Activated CD4-positive, alpha-beta T cell treated with anti-CD3 and anti-CD28 coated beads, Interleukin-10, Interleukin-2, amounts not matched to agents 100 ng/mL and 50 ng/mL, durations not matched to agents 16 hours and 8 hours (primary cell): ENCODE measurements at regions not wholly inside any gene's neighbourhood (a gene's known extent, or its start where the extent isn't known, plus 50 kb on each side); places are given as distances from the start of the nearest gene placed in this dataset.

Experiments
- DNase-seq: peaks from one replicate; pipeline ENCODE4 v3.0.0-alpha.2; 2020

GRCh38 chr6:82013561-82014530, 233.7 kb downstream of the IBTK start:
- DNase-seq: no peak

GRCh38 chr6:82006027-82006738, 241.4 kb downstream of the IBTK start:
- peak; percentile 34 for DNase-seq

- no peak for DNase-seq
Observed at GRCh38 chr6:82000551-82000950, 247.0 kb downstream of the IBTK start.

- no peak for DNase-seq
Observed at GRCh38 chr6:81999826-82000225, 247.3 kb upstream of the TENT5A start.

GRCh38 chr6:81999270-81999669, 246.8 kb upstream of the TENT5A start:
- no peak for DNase-seq

- DNase-seq: no peak
Observed at GRCh38 chr6:81998432-81998831, 246.0 kb upstream of the TENT5A start.

- peak; percentile 30 for DNase-seq
Observed at GRCh38 chr6:81997090-81997926, 244.8 kb upstream of the TENT5A start.

- peak; percentile 57 for DNase-seq
Observed at GRCh38 chr6:81996414-81996813, 243.9 kb upstream of the TENT5A start.

- DNase-seq: no peak
Observed at GRCh38 chr6:81995548-81996289, 243.2 kb upstream of the TENT5A start.

- no peak for DNase-seq
Observed at GRCh38 chr6:81988871-81989270, 236.4 kb upstream of the TENT5A start.

GRCh38 chr6:81988446-81988845, 236.0 kb upstream of the TENT5A start:
- no peak for DNase-seq

GRCh38 chr6:81987293-81987692, 234.8 kb upstream of the TENT5A start:
- no peak for DNase-seq

- DNase-seq: no peak
Observed at GRCh38 chr6:81985191-81985590, 232.7 kb upstream of the TENT5A start.

GRCh38 chr6:81984599-81984998, 232.1 kb upstream of the TENT5A start:
- DNase-seq: no peak

- DNase-seq: no peak
Observed at GRCh38 chr6:81981812-81982211, 229.3 kb upstream of the TENT5A start.

GRCh38 chr6:81979767-81980166, 227.3 kb upstream of the TENT5A start:
- DNase-seq: no peak

- DNase-seq: no peak
Observed at GRCh38 chr6:81979329-81979728, 226.8 kb upstream of the TENT5A start.

GRCh38 chr6:81978230-81978629, 225.7 kb upstream of the TENT5A start:
- no peak for DNase-seq

- DNase-seq: no peak
Observed at GRCh38 chr6:81977486-81977885, 225.0 kb upstream of the TENT5A start.

GRCh38 chr6:81969814-81970213, 217.3 kb upstream of the TENT5A start:
- DNase-seq: no peak

GRCh38 chr6:81969011-81969410, 216.5 kb upstream of the TENT5A start:
- no peak for DNase-seq

- DNase-seq: no peak
Observed at GRCh38 chr6:81966968-81967367, 214.5 kb upstream of the TENT5A start.
